HL-60 (cell line): ENCODE measurements at regions not wholly inside any gene's neighbourhood (a gene's known extent, or its start where the extent isn't known, plus 50 kb on each side); places are given as distances from the start of the nearest gene placed in this dataset.

Experiments
- DNase-seq, 2 experiments: peaks; one replicate each; pipeline ENCODE4 v3.0.0-alpha.2; 2010 to 2020; ENCODE audit warnings: low read depth in 1 of 2, low spot score in 1 of 2
- H3K27ac ChIP-seq: fragments of 250-450 bp; sonication (Bioruptor Pico); replicated peaks from 2 replicates; pipeline ENCODE4 v1.5.1; 2020; ENCODE audit warnings: mild to moderate bottlenecking, moderate library complexity
- H3K27me3 ChIP-seq: fragments of 250-450 bp; sonication (Bioruptor Pico); 2 replicates; pipeline ENCODE4 v1.5.1; 2021; ENCODE audit warnings: mild to moderate bottlenecking, moderate library complexity; ENCODE audit not compliant: insufficient read depth, poor library complexity, severe bottlenecking
- H3K4me3 ChIP-seq: replicated peaks from 2 replicates; pipeline ENCODE4 v1.5.1; 2011; ENCODE audit warnings: mild to moderate bottlenecking, control low read depth, low read length; ENCODE audit not compliant: insufficient read depth
- GABPA ChIP-seq: IDR thresholded peaks from 2 replicates; pipeline ENCODE4 v1.6.1; 2012; ENCODE audit warnings: low read depth
- POLR2AphosphoS5 ChIP-seq: IDR thresholded peaks from 2 replicates; pipeline ENCODE4 v1.6.1; 2012; ENCODE audit warnings: low read depth
- REST ChIP-seq: IDR thresholded peaks from 2 replicates; pipeline ENCODE4 v1.6.1; 2012; ENCODE audit warnings: low read depth; ENCODE audit not compliant: insufficient replicate concordance
- SPI1 ChIP-seq: IDR thresholded peaks from 2 replicates; pipeline ENCODE4 v1.6.1; 2012; ENCODE audit warnings: low read depth, mild to moderate bottlenecking, borderline replicate concordance
- TF ChIP-seq, protein P1 (sequence below): IDR thresholded peaks from one replicate; pipeline ENCODE4 v1.5.1; 2011; ENCODE audit warnings: low read length, control low read depth, inconsistent platforms; ENCODE audit not compliant: insufficient read depth

GRCh38 chr11:134758342-134758931 is 346.4 kb upstream of the B3GAT1 start:
- Histone ChIP-seq H3K27me3 (no peaks in the 10 kb centered on the region), H3K4me3 (no peak overlapping the region), H3K27ac (no peak overlapping the region)
- TF ChIP-seq, protein P1, sequence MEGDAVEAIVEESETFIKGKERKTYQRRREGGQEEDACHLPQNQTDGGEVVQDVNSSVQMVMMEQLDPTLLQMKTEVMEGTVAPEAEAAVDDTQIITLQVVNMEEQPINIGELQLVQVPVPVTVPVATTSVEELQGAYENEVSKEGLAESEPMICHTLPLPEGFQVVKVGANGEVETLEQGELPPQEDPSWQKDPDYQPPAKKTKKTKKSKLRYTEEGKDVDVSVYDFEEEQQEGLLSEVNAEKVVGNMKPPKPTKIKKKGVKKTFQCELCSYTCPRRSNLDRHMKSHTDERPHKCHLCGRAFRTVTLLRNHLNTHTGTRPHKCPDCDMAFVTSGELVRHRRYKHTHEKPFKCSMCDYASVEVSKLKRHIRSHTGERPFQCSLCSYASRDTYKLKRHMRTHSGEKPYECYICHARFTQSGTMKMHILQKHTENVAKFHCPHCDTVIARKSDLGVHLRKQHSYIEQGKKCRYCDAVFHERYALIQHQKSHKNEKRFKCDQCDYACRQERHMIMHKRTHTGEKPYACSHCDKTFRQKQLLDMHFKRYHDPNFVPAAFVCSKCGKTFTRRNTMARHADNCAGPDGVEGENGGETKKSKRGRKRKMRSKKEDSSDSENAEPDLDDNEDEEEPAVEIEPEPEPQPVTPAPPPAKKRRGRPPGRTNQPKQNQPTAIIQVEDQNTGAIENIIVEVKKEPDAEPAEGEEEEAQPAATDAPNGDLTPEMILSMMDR: no peak
- TF ChIP-seq GABPA (no peak), POLR2AphosphoS5 (no peak), SPI1 (no peak), REST (no peak)
- no peak for DNase-seq

GRCh38 chr11:134757633-134758032 is 345.6 kb upstream of the B3GAT1 start:
- DNase-seq: no peak
- no peaks in the 10 kb centered on the region for H3K27me3 ChIP-seq
- TF ChIP-seq, protein P1: no peak
- TF ChIP-seq GABPA (no peak), SPI1 (no peak), POLR2AphosphoS5 (no peak), REST (no peak)
- H3K27ac ChIP-seq: no peak overlapping the region
- H3K4me3 ChIP-seq: no peak overlapping the region

- DNase-seq: no peak
- no peaks in the 10 kb centered on the region for H3K27me3 ChIP-seq
- no peak overlapping the region for H3K4me3 ChIP-seq
- no peak overlapping the region for H3K27ac ChIP-seq
- TF ChIP-seq REST (no peak), SPI1 (no peak), GABPA (no peak), POLR2AphosphoS5 (no peak)
- TF ChIP-seq, protein P1: no peak
These were observed 344.9 kb upstream of the B3GAT1 start for GRCh38 chr11:134756811-134757540.
